Gastroesophageal sphincter (tissue), 4 donors: ENCODE measurements at regions not wholly inside any gene's neighbourhood (a gene's known extent, or its start where the extent isn't known, plus 50 kb on each side); places are given as distances from the start of the nearest gene placed in this dataset.
"Not testable (repeated sequence)": the region's sequence is repeated elsewhere in the genome, so short reads cannot be mapped to it uniquely, and the experiment has no call there.

Experiments used
- ATAC-seq: fragments of 150-250 bp; one replicate; pipeline ENCODE4 v1.9.1; 2016; ENCODE audit warnings: mild to moderate bottlenecking, moderate library complexity
- H3K27ac ChIP-seq, 4 donors: fragments of 200-600 bp; sonication (generic) in 3 of 4; 1 replicate in 3 of 4; 2 replicates in 1 of 4; pipeline ENCODE4 v1.5.1; 2016 to 2019
- H3K27me3 ChIP-seq: fragments of 200-600 bp; sonication (generic); one replicate; pipeline ENCODE4 v1.5.1; 2019
- H3K36me3 ChIP-seq, 2 donors: fragments of 200-600 bp; sonication (generic); one replicate each; pipeline ENCODE4 v1.5.1; 2019; ENCODE audit warnings: control low read depth in 1 of 2
- H3K4me1 ChIP-seq, 3 donors: fragments of 200-600 bp; sonication (generic); 1 replicate in 2 of 3; 2 replicates in 1 of 3; pipeline ENCODE4 v1.5.1; 2016 to 2019; ENCODE audit warnings: control low read depth in 2 of 3
- H3K4me3 ChIP-seq, 2 donors: fragments of 200-600 bp; sonication (generic); one replicate each; pipeline ENCODE4 v1.5.1; 2019; ENCODE audit warnings: mild to moderate bottlenecking in 1 of 2, moderate library complexity in 1 of 2
- H3K9me3 ChIP-seq, 3 donors: fragments of 200-600 bp; sonication (generic); one replicate each; pipeline ENCODE4 v1.5.1; 2017 to 2019; ENCODE audit warnings: control low read depth in 2 of 3
- EP300 ChIP-seq: sonication (generic); formaldehyde crosslinking; IDR thresholded peaks from one replicate; pipeline ENCODE4 v1.6.1; 2017; ENCODE audit warnings: antibody characterized with exemption, mild to moderate bottlenecking
- POLR2A ChIP-seq, 2 donors: fragments of 450-650 bp; IDR thresholded peaks; one replicate each; pipeline ENCODE4 v1.6.1; 2017; ENCODE audit warnings: antibody characterized with exemption in 2 of 2, mild to moderate bottlenecking in 2 of 2, moderate library complexity in 1 of 2
- POLR2AphosphoS5 ChIP-seq: sonication (generic); formaldehyde crosslinking; IDR thresholded peaks from one replicate; pipeline ENCODE4 v1.6.1; 2017; ENCODE audit warnings: antibody characterized with exemption
- WGBS, 2 donors: methylation state at CpG; one replicate each; pipeline ENCODE4 v1.1.5; 2018; ENCODE audit warnings: low coverage in 1 of 2; 5-methylcytosine and 5-hydroxymethylcytosine counted together
- TF ChIP-seq, protein P1 (sequence below), 4 experiments: fragments of 200-600 bp in 2 of 4; fragments of 450-650 bp in 2 of 4; sonication (generic) in 1 of 4; IDR thresholded peaks; one replicate each; pipeline ENCODE4 v1.5.1; 2017 to 2019; ENCODE audit warnings: antibody characterized with exemption in 4 of 4, mild to moderate bottlenecking in 2 of 4, moderate library complexity in 2 of 4

DNA sequence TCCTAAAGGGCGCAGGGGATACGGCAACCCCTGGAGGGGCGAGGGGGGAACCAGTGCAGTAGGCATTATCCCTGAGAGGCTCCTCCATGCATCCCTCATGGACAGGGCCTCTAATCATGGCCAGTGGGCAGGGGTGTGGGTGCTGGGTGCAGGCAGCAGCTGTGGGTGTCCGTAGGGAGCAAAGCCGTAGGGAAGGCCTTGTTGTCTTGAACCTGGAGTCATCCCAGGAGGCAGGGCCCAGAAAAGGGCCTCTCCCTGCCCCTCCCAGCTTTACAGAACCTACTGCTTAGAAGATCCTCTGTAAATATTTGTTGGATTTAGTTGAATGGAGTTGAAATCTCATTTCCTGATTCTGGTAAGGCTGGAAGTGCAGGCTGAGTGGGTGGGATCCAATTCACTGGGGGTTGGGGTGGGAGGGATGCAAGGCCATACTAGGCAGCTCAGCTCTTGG lies 207.0 kb upstream of the HAAO start:
- no peak for ATAC-seq
- Histone ChIP-seq H3K9me3 (peaks cover 0 to 7% (median 0%) of the 10 kb centered on the region in 3 donors), H3K4me3 (no peak overlapping the region), H3K27ac (no peak overlapping the region), H3K4me1 (no peaks in the 10 kb centered on the region), H3K36me3 (no peaks in the 10 kb centered on the region), H3K27me3 (no peaks in the 10 kb centered on the region)
- 100% methylated on average over 1 of the region's 5 CpGs; no CpG with 5 or more reads in 1 of the 2 donors for WGBS, 2 donors
- TF ChIP-seq, protein P1, sequence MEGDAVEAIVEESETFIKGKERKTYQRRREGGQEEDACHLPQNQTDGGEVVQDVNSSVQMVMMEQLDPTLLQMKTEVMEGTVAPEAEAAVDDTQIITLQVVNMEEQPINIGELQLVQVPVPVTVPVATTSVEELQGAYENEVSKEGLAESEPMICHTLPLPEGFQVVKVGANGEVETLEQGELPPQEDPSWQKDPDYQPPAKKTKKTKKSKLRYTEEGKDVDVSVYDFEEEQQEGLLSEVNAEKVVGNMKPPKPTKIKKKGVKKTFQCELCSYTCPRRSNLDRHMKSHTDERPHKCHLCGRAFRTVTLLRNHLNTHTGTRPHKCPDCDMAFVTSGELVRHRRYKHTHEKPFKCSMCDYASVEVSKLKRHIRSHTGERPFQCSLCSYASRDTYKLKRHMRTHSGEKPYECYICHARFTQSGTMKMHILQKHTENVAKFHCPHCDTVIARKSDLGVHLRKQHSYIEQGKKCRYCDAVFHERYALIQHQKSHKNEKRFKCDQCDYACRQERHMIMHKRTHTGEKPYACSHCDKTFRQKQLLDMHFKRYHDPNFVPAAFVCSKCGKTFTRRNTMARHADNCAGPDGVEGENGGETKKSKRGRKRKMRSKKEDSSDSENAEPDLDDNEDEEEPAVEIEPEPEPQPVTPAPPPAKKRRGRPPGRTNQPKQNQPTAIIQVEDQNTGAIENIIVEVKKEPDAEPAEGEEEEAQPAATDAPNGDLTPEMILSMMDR (IDR thresholded peaks at IDR 0.05) = no peak
- TF ChIP-seq EP300 = no peak
- no peak for TF ChIP-seq POLR2AphosphoS5

DNA sequence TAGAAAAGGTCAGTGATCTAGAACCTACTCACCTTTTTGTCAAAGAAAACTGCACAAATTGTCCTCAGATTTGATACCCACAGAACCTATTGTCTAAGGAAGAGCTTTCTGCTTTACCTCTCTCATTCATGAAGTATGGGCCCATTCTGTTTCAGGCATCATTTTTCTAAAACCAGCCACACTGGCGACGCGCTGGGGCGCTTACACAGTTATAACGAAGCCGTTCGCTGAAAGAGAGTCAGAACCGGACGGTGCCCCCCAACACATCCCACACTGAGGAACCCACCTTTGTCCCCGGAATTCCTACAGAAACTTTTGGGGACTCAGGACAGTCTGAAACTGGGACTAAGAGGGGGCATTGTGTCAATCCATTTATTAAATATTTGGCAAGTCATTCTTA lies 206.3 kb upstream of the HAAO start:
- H3K27ac ChIP-seq = no peak overlapping the region

GRCh38 chr2:42996528-42996927 lies 204.1 kb upstream of the HAAO start:
- 84 to 89% methylated on average over 3 to 4 of the region's 4 CpGs for WGBS, 2 donors
- TF ChIP-seq POLR2AphosphoS5 = no peak
- no peak for TF ChIP-seq POLR2A (IDR thresholded peaks at IDR 0.05)
- TF ChIP-seq, protein P1 (IDR thresholded peaks at IDR 0.05) = no peak
- no peak for TF ChIP-seq EP300
- no peak overlapping the region for H3K27ac ChIP-seq
- H3K4me3 ChIP-seq = no peak overlapping the region
- H3K36me3 ChIP-seq = no peaks in the 10 kb centered on the region
- H3K9me3 ChIP-seq = peaks cover 0 to 7% (median 0%) of the 10 kb centered on the region in 3 donors
- no peak for ATAC-seq
- no peaks in the 10 kb centered on the region for H3K27me3 ChIP-seq
- no peaks in the 10 kb centered on the region for H3K4me1 ChIP-seq

More for the DNA sequence above, 206.3 kb upstream of the HAAO start:
- ATAC-seq = no peak
- H3K9me3 ChIP-seq = peaks cover 0 to 7% (median 0%) of the 10 kb centered on the region in 3 donors
- H3K36me3 ChIP-seq = no peaks in the 10 kb centered on the region
- 98 to 99% methylated on average over 7 to 10 of the region's 10 CpGs for WGBS, 2 donors
- TF ChIP-seq, protein P1 (IDR thresholded peaks at IDR 0.05) = no peak
- TF ChIP-seq POLR2AphosphoS5 = no peak
- TF ChIP-seq EP300 = no peak
- no peak for TF ChIP-seq POLR2A (IDR thresholded peaks at IDR 0.05)
- no peak overlapping the region for H3K4me3 ChIP-seq
- H3K4me1 ChIP-seq = no peaks in the 10 kb centered on the region
- no peaks in the 10 kb centered on the region for H3K27me3 ChIP-seq

- no peak overlapping the region for H3K27ac ChIP-seq
- ATAC-seq = no peak
- H3K27me3 ChIP-seq = no peaks in the 10 kb centered on the region
- no peaks in the 10 kb centered on the region for H3K4me1 ChIP-seq
- peaks cover 0 to 7% (median 0%) of the 10 kb centered on the region in 3 donors for H3K9me3 ChIP-seq
- no peaks in the 10 kb centered on the region for H3K36me3 ChIP-seq
- H3K4me3 ChIP-seq = no peak overlapping the region
- no peak for TF ChIP-seq EP300
- TF ChIP-seq, protein P1 (IDR thresholded peaks at IDR 0.05) = no peak
- no peak for TF ChIP-seq POLR2A (IDR thresholded peaks at IDR 0.05)
- no peak for TF ChIP-seq POLR2AphosphoS5
- WGBS, 2 donors = 100% methylated on average over 1 of the region's 1 CpG
Observed at GRCh38 chr2:42995752-42996422, 203.5 kb upstream of the HAAO start.

GRCh38 chr2:42989283-42990081 lies 197.1 kb upstream of the HAAO start:
- ATAC-seq, H3K36me3 ChIP-seq, H3K4me1 ChIP-seq, H3K4me3 ChIP-seq, H3K27ac ChIP-seq, H3K9me3 ChIP-seq, H3K27me3 ChIP-seq: not testable (repeated sequence)
- 91 to 93% methylated on average over 5 to 12 of the region's 37 CpGs for WGBS, 2 donors

- H3K4me3 ChIP-seq, H3K27me3 ChIP-seq, H3K27ac ChIP-seq, H3K9me3 ChIP-seq, H3K36me3 ChIP-seq, ATAC-seq, H3K4me1 ChIP-seq: not testable (repeated sequence)
- 96 to 100% methylated on average over 1 to 4 of the region's 4 CpGs for WGBS, 2 donors
Observed at GRCh38 chr2:42988055-42988454, 195.7 kb upstream of the HAAO start.
